Tibial artery (tissue), 4 donors: ENCODE measurements at regions not wholly inside any gene's neighbourhood (a gene's known extent, or its start where the extent isn't known, plus 50 kb on each side); places are given as distances from the start of the nearest gene placed in this dataset.
A peak's percentile ranks its signal among the peaks of the same experiment; 100 is the strongest.

ENCODE experiments used
- DNase-seq, 2 donors: peaks; one replicate each; pipeline ENCODE4 v3.0.0-alpha.2; 2019
- H3K27ac ChIP-seq, 2 donors: fragments of 200-600 bp; sonication (generic) in 1 of 2; 1 replicate in 1 of 2; 2 replicates in 1 of 2; pipeline ENCODE4 v1.5.1; 2018 to 2019; ENCODE audit warnings: mild to moderate bottlenecking in 1 of 2
- H3K27me3 ChIP-seq, 2 donors: fragments of 200-600 bp; sonication (generic) in 1 of 2; one replicate each; pipeline versions ENCODE4 v1.5.1 to v1.6.0; 2016 to 2019
- H3K36me3 ChIP-seq, 3 donors: fragments of 200-600 bp; sonication (generic) in 2 of 3; one replicate each; pipeline ENCODE4 v1.5.1; 2016 to 2019; ENCODE audit warnings: mild to moderate bottlenecking in 2 of 3
- H3K4me1 ChIP-seq, 4 donors: fragments of 200-600 bp; sonication (generic) in 2 of 4; 1 replicate in 3 of 4; 2 replicates in 1 of 4; pipeline ENCODE4 v1.5.1; 2016 to 2019
- H3K4me3 ChIP-seq, 2 donors: fragments of 200-600 bp; sonication (generic) in 1 of 2; 1 replicate in 1 of 2; 2 replicates in 1 of 2; pipeline ENCODE4 v1.5.1; 2018 to 2019; ENCODE audit warnings: mild to moderate bottlenecking in 2 of 2
- H3K9me3 ChIP-seq, 3 donors: fragments of 200-600 bp; sonication (generic) in 1 of 3; one replicate each; pipeline ENCODE4 v1.5.1; 2016 to 2019
- CTCF ChIP-seq, 2 experiments: fragments of 200-600 bp in 1 of 2; fragments of 450-650 bp in 1 of 2; IDR thresholded peaks; one replicate each; pipeline ENCODE4 v1.5.1; 2017 to 2019; ENCODE audit warnings: antibody characterized with exemption in 2 of 2, mild to moderate bottlenecking in 1 of 2, moderate library complexity in 1 of 2
- intact Hi-C: fragments of 100-400 bp; cut with DNase I; formaldehyde crosslinking; loops from one replicate; pipeline ENCODE4 v1.15.0; 2023; ENCODE audit warnings: low total_unique reads

DNA sequence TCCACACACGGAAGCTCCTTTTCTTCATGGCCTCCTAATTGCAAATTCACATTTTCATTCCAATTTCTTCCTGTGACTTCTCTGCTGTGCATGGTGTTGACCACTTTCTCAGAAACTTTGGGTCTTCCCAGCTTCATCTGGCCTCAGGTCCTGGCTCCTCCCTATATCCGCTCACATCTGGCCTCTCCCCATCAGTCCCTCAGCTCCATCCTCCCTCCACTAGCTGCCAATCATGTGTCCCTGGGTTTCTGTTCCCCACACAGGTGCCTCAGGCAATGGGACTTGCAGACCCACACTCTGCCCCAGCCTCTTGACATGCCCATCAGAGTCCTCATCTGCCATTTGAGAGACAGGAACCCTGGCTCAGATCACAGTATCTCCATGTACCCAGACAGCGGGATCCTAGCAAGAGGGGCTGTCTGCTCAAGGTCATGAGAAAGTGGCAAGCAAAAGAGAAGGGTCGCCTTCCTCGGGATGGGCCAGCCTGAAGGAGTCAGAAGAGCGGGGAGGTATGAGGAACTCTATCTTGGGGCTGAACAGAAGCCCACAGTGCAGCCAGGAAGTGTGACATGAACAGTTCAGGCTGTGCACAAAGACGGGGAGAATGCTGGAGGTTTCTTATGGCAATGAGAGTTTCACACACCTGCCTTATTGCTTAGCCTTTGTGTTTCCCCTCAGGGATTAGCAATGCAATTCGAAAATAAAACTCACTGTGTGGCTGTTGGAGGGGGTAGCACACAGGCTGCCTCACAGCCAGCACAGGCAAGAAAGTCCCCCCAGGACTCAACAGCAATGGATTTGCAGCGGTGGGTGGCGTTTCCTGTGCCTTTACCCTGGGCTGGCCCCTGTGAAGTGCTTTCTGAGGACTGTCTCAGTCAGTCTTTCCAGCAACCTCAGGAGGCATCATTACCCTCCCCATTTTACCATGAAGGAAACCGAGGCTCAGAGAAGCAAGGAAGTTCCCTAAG, 69.5 kb downstream of the COPS8 start:
- H3K36me3 ChIP-seq = no peaks in the 10 kb centered on the region
- no peak overlapping the region for H3K4me3 ChIP-seq
- TF ChIP-seq CTCF (IDR thresholded peaks at IDR 0.05) = no peak
- H3K9me3 ChIP-seq = no peaks in the 10 kb centered on the region
- H3K27me3 ChIP-seq = no peaks in the 10 kb centered on the region
- intact Hi-C loops = loop anchor here (5.0 to 10.0 kb wide), 2 partner anchors 322 to 420 kb away; no protein-coding TSS in a partner anchor
- peak in 1 of 2 donors; percentile 61 for DNase-seq
- H3K4me1 ChIP-seq = peaks cover 0 to 23% (median 15%) of the 10 kb centered on the region in 4 donors
- peak overlapping the region; percentile 77 to 87 for H3K27ac ChIP-seq

DNA sequence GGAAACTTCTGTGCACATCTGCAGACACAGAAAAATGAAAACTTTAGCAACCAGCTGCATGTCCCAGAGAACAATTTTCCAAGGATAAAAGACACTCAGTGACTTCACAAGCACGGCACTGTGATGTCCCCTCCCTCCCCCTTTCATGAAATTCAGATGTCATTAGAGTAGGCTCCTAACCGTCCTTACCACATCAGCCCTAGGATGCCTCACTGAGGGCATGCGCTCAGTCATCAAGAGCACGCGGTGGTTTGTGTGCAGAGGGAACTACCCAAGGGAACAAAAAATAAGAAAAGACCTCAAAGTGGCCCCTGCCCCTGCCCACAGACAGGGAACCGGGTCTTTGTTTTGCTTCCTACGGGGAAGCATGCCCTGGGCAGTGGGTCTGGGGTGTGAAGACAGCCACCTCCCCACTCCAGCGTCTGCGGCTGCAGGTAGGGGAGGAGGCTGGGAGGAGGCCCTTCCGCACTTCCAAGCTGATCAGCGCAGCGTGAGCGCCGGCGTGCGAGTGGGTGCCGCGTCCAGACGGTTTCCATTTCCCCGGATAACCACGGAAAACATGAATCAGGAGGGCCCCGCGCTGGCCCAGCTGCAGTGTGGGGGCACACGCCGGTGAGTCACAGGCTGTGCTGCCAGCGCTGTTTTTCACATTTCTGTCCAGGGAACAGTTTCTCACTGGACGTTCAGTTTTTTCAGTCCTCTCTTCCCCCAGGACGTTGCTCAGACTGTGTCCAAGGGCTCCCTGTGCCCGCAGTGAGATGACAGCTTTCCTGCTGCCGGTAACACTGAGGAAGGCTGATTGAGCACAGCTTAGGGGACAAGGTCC, 70.6 kb downstream of the COPS8 start:
- intact Hi-C loops = loop anchor here (5.0 to 10.0 kb wide), 2 partner anchors 321 to 419 kb away; no protein-coding TSS in a partner anchor

GRCh38 chr2:237156857-237157779, 71.4 kb downstream of the COPS8 start:
- Histone ChIP-seq H3K36me3 (no peaks in the 10 kb centered on the region), H3K27me3 (no peaks in the 10 kb centered on the region), H3K9me3 (no peaks in the 10 kb centered on the region), H3K4me1 (peaks cover 0 to 23% (median 15%) of the 10 kb centered on the region in 4 donors), H3K27ac (peak overlapping the region; percentile 77 to 87), H3K4me3 (peak overlapping the region in 1 of 2 donors; percentile 33)
- no peak for DNase-seq
- no peak for TF ChIP-seq CTCF (IDR thresholded peaks at IDR 0.05)
- intact Hi-C loops = loop anchor here (5.0 to 10.0 kb wide), 2 partner anchors 320 to 418 kb away; no protein-coding TSS in a partner anchor

More for the DNA sequence above, 70.6 kb downstream of the COPS8 start:
- TF ChIP-seq CTCF (IDR thresholded peaks at IDR 0.05) = no peak
- peak overlapping the region; percentile 77 to 87 for H3K27ac ChIP-seq
- H3K4me3 ChIP-seq = peak overlapping the region; percentile 9 to 33
- H3K4me1 ChIP-seq = peaks cover 0 to 23% (median 15%) of the 10 kb centered on the region in 4 donors
- peak; percentile 76 to 92 for DNase-seq
- H3K9me3 ChIP-seq = no peaks in the 10 kb centered on the region
- H3K27me3 ChIP-seq = no peaks in the 10 kb centered on the region
- H3K36me3 ChIP-seq = no peaks in the 10 kb centered on the region

GRCh38 chr2:237157780-237158102, 72.1 kb downstream of the COPS8 start:
- Histone ChIP-seq H3K27ac (peak overlapping the region; percentile 77 to 87), H3K27me3 (no peaks in the 10 kb centered on the region), H3K36me3 (no peaks in the 10 kb centered on the region), H3K4me3 (no peak overlapping the region), H3K4me1 (peaks cover 0 to 23% (median 15%) of the 10 kb centered on the region in 4 donors), H3K9me3 (no peaks in the 10 kb centered on the region)
- intact Hi-C loops = loop anchor here (5.0 to 10.0 kb wide), 2 partner anchors 320 to 417 kb away; no protein-coding TSS in a partner anchor
- no peak for TF ChIP-seq CTCF (IDR thresholded peaks at IDR 0.05)
- DNase-seq = no peak
